ENCODE measurements at regions not wholly inside any gene's neighbourhood (a gene's known extent, or its start where the extent isn't known, plus 50 kb on each side); places are given as distances from the start of the nearest gene placed in this dataset.
"Not testable (repeated sequence)": the region's sequence is repeated elsewhere in the genome, so short reads cannot be mapped to it uniquely, and the experiment has no call there.

DNA sequence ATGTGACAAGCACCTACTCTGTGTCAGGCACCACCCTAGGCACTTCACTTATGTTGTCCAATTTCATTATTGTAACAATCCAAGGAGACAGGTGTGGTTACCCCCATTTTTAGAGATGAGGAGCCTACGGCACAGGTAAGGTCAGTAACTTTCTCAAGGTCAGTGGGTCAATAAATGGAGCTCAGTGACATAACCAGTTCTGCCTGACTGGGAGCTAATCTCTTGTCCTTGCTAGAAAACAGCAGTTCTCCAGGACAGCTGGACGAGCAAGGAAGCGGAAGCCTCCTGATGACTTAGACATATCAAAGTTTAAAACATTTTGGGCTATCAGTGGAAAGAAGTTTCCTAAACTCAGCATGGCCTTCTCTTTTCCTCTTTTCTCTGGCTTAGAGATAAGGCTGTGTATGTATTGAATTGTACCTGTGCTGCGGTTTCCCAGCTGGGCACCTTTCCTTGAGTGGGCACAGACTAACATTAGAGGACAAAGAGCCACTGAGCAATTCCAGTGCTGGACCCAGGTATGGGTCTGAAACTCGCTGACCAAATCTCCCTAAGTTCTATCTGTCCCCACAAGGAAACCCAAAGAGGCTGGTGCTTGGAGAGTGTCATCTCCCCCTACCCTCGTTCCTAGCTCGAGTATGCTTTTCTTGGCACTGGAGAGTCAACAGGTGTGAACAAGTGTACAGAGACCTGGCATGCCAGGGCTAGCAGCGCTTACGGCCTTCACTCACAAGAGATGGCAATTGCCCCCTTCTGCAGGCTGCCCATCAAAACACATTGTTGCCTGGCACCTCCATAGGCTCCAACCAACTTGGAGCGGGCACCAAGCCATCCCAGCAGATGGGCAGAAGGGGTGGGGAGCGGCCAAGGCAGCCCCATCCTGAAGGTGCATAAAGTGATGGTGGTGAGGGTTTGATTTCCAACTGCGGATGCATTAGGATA lies 456.1 kb upstream of the PROX1 start:
- no peak for DNase-seq (ENCODE audit: low read depth, low spot score)

DNA sequence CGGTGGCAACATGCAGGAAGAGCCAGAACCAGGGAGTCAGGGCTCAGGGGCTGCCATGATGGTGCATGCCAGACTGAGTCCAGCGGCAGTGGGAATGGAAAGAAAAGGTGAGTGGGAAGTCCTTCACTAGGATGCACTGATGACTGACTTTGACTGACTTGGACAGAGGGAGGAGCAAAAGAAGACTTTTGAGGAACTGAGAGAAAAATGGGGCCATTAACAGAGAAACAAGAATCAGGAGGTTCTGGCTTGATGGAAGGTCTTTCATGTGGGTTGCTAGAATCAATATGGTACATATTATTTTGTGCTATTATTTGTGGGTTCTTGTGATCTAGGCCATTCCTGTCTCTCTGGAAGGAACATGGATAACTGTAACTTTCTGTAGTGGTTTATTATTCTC lies 454.6 kb upstream of the PROX1 start:
- DNase-seq (ENCODE audit: low read depth, low spot score), result no peak

DNA sequence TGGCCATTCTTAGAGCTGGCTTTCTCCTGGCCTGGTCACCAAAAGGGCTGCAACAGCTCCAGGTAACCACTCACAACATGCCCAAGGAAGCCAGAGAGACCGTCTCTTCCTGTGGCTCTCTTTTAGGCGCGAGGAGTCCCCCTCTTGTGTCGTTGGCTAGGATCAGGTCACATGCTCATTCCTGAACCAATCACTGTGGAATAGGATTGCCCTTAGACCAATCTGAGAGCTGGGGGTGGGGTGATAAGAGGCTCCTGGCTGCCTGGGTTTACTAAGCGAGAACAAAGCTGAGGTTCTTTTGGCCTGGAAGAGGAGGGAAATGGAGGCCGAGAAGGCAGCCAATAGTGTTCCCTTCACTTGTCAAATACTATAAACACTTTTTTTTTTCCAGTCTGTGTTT lies 452.1 kb upstream of the PROX1 start:
- no peak for DNase-seq (ENCODE audit: low read depth, low spot score)

DNA sequence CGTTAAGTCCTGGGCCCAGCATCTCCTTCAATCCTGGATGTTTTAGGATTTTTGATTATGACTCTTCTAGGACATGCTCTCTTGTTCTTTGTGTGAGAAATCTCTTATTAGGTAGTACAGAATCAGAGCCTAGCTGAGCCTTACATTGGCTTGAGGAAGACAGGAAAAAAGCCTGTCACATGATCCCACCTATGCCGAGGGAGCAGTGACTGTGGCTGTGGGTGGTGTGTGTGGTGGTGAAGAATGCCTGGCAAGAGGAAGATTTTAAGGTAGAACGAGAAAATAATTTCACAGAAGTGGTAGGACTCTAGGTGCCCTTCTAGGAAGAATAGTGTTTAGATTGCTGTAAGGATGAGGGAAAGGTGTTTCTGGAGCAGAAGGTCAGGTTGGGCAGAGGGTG lies 449.5 kb upstream of the PROX1 start:
- no peak for DNase-seq (ENCODE audit: low read depth, low spot score)

DNA sequence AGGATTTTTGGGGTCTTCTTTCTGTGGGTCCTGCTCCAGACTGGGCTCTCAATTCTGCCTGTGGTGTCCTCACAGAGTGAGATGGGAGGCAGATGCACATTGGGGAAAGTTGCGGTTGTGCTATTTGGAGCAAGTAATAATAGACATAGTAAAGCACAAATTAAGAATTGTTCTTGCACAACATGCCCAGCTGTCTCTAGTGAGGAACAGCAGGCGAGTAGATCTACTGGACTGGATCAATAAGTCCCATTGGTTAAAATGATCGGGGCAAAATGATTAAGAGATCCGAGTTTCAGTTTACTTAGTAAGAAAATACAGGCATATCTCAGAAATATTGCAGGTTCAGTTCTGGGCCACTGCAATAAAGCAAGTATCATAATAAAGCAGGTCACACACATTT lies 448.3 kb upstream of the PROX1 start:
- DNase-seq (ENCODE audit: low read depth, low spot score), result no peak

DNA sequence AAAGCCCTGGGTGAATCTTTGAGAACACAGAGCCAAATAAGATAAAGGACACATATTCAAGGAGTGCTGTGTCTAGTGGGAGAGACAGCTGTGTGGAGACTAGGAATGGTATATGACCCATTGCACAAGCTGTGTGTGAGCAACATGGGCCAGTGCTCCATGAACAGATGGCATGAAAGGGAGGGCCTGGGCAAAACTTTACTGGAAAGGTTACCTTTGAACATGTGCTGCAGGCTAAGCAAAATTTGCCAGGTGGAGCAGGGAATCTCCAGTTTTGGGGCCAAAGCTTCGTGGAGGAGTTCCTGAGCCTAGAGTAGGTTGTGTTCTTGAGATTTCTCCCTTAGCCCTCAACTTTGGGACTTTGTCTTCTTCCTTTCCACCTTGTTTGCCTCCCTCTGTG lies 446.1 kb upstream of the PROX1 start:
- DNase-seq (ENCODE audit: low read depth, low spot score), result no peak

DNA sequence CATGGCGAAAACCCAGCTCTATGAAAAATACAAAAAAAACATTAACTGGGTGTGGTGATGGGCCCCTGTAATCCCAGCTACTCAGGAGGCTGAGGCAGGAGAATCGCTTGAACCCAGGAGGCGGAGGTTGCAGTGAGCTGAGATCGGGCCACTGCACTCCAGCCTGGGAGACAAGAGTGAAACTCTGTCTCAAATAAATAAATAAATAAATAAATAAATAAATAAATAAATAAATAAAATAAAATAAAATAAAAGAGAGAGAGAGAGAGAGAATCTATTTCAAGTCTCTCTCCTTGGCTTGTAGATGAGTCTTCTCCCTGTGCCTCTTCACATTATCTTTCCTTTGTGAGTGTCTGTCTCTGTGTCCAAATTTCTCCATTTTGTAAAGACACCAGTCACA lies 442.6 kb upstream of the PROX1 start:
- not testable (repeated sequence) for DNase-seq (ENCODE audit: low read depth, low spot score)

DNA sequence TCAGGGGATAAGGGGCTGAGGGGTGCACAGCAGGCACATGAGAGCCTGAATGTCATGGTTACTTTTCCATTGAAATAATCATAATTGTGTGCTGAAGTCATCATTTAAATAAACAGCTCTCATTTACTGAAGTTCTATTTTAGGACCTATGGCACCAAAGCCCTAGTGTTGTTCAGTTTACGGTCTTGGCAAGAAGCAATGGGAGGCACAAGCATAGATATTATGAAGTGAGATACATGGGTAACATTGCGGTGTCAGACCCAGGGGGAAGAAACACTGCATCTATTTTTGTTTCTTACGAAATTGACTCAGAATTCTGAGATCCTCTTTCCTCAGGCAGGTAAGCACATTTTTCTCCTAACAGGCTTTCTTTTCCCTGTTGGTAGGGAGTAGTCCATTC lies 437.8 kb upstream of the PROX1 start:
- no peak for DNase-seq (ENCODE audit: low read depth, low spot score)

DNA sequence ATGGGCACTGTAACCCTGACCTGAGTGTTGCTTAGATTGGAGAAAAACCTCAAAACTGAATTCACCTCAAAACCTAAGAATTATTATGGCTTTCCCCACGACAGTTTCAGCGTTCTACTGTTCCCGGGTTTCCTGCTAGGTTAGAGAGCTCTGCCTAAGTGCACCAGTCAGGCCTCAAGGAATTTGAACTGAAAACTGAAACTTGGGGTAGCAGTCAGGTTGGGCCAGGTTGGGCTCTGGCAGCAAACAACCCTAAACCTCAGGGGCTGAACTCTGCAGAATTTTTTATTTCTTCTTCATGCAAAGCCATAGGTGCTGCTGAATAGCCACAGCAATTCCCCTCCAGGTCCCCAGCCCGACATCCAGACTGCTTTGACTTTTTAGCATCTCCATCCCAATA lies 437.0 kb upstream of the PROX1 start:
- DNase-seq (ENCODE audit: low read depth, low spot score), result no peak

DNA sequence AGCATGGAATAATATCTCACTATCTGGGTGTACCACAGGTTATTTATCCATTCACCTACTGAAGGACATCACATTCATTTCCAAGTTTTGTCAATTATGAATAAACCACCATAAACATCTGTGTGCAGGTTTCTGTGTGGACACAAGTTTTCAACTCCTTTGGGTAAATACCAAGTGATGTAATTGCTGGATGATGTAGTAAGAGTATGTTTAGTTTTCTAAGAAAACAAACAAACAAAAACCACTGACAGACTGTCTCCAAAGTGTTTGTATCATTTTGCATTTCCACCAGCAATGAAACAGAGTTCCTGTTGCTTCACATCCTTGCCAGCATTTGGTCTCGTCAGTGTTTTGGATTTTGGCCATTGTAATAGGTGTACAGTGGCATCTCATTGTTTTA lies 435.7 kb upstream of the PROX1 start:
- no peak for DNase-seq (ENCODE audit: low read depth, low spot score)

DNA sequence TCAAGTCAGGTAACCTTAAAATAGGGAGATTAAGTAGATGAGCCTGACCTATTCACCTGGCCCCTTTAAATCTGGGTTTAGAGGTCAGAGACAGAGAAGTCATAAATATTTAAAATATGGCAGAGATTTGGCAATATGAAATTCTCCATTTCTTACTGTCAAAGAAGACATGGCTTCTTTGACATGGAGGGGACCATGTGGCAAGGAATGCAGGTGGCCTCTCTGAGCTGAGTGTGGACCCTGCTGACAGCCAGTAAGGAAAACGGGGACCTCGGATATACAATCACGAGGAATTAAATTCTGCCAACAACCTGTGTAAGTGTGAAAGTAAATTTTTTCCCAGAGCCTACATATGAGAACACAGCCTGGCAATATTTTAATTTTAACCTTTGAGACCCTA lies 427.5 kb upstream of the PROX1 start:
- DNase-seq (ENCODE audit: low read depth, low spot score), result no peak

DNA sequence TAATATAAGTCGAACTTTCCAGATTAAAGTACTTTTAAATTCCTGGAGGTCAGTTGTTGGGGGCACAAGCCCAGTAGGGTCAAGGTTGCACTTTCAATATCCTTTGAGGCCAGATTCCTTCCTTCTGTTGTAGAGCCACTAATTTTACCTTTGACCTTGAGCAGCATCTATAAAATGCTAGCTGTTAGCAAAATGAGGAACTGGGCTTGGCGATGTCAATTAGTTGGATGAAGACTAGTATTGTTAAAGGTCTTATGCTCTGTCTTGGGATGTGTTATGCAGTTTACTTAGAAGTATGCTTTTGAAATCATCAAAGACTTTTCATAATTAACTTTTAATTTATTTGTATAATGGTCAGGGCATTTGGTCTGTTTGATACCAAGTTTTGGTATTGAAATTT lies 425.9 kb upstream of the PROX1 start:
- DNase-seq (ENCODE audit: low read depth, low spot score), result no peak

DNA sequence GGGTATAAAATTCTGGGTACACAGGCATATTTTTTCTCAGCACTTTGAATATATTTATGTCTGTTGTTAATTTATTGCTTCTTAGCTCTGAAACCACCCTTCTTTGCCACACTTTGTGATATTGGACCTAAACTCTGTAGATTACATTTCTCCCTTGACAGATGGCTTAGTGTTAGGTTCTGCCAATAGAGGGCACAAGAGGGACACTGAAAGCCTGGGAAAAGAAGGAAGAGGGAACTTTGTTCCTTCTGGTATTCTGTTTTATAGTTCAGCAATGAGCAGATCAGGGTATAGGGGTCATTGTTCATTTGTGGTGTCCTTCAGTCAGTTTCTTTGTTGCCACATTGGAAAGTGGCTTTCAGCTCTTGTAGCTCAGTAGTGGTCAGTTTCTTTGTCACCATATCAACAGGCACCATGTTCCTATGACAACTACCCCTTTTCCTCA lies 423.5 kb upstream of the PROX1 start:
- DNase-seq (ENCODE audit: low read depth, low spot score), result no peak

DNA sequence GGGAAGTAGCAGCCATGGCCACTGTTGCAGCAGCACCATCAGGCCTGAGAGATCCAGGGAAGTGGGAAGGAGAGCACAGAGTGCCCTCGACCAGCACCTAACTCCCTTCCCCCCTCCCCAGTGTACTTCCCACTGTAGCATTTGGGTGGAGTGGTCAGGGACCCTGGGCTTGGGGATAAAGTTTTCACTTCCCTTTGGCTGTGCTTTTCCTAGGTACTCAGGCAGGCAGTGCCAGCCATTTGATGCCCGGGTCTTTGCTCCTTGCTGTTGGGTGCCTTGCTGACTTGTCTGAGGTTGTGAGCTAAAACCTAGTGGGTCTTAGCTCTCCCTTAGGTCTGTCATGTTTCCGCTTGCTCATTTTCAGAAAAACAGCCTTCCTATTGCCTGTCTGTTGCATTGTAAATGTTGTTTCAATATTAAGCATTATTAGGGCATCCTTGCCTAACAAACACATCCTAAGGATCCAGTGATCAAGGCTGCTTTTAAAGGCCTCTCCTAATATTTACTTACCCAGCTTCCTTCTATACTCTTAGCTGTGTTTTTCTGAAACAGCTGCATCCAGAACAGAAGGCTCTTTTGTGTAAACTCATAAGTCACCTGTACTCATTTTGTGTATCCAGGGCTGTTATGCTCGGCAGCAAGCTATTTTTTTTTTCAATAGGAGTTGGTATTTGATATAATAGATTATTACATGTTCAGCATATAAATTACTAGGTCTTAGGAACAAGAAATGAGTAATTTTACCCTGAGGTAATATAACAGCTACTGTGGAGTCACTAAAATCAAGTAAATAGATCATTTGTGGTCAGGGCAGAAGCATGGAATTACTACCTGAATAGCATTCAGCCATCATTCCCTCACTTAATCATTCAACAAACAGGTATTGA lies 418.6 kb upstream of the PROX1 start:
- DNase-seq (ENCODE audit: low read depth, low spot score), result no peak

DNA sequence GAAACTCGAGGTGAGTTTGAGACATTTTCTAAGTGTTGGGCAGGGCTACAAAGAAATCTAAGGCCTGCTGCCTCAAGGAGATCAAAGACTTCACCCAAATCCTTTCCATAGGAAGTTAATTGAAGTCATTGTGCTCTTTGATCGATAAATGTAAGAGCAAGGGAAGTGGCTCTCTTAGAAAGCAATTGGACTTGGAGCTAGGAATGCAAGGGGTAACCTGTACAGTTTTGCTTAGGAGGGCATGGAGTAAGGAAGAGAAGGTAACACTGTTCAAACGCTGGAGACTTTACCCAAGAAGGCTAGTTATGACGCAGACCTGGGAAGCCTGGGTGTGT lies 418.0 kb upstream of the PROX1 start:
- DNase-seq (ENCODE audit: low read depth, low spot score), result no peak

DNA sequence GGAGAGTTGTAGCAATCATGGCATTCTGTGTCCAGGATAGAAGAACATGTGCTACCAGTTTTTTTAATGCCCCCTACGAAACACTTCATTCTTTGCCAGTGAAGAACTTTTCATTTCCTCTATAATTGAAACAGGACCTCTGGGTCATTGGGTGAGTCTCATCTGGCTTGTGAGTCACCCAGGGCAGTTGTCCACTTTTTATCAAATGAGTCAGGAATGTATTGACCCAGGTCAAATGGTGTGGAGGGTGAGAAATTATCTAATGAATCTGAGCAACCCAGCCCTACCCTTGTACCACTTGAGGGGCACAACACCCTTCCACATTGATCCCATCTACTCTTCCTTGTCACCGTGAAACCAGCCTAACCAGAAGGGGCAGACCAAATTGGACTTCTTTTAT lies 417.3 kb upstream of the PROX1 start:
- no peak for DNase-seq (ENCODE audit: low read depth, low spot score)

DNA sequence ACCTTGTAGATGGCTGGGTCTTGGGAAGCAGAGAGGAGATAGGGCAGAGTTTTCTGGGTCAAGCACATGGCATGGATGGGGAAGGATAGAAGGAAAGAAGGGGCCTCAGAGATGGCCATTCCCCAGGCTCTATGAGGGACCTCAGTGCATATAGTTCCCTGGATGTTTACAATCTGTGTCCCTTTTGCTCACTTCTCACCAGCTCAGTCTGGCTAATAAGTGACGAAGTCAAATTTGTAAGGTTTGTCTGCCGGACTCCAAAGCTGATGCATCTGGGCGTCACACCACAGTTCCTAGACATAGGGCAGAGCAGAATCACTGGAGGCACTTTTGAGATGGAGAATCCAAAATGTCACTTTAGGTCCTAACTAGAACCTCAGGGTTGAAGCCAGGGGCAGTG lies 416.4 kb upstream of the PROX1 start:
- no peak for DNase-seq (ENCODE audit: low read depth, low spot score)

DNA sequence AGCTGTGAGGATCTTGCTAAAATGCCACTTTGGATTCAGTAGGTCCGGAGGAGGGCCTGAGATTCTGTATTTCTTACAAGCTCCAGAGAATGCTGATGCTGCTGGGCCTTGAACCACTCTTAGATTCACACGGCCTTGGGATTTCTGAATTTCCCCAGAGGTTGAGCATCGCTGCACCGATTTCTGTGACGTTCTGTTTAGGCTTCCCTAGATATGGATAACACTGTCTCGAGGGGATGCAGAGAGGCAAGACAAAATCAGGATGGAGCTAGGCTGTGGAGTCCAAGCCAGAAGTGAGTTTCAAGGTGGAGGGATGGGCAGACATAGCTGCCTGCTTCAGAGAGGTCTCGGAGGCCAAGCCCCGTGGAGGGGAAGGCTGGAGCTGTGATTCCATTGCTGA lies 415.9 kb upstream of the PROX1 start:
- DNase-seq (ENCODE audit: low read depth, low spot score), result no peak

DNA sequence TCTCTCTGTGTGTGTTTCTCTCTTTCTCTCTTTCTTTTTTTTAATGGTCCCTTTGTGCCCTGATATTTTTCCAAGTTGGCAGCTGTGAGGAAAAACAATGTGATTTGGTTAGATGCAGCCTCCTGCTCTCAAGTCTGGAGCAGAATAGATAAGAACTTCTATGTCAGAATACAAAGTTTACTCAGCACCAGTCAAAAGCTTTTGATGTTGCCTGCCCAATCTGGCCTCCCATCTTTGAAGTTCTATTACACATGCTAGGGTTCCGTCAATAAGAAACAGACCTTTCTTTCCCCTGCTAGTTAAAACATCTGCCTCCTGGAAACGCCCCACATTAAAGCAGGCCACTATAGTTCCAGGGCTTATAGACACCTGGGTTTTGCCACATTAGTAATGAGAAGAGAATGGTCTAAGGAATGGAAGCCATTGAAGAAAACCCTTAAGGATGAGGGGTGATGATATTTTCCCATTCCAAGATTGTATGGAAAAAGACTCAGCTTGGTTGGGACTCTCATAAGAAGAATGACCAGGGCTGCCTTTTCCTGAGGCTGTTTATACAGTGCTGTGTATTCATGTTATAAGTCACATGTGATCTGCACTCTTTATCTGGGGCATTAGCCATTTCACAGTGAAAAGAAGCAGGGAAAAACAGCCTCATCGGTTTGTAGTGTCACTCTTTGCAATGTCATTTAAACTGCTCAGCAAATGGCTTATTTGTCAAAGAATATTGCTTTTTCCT lies 414.7 kb upstream of the PROX1 start:
- DNase-seq (ENCODE audit: low read depth, low spot score), result no peak

DNA sequence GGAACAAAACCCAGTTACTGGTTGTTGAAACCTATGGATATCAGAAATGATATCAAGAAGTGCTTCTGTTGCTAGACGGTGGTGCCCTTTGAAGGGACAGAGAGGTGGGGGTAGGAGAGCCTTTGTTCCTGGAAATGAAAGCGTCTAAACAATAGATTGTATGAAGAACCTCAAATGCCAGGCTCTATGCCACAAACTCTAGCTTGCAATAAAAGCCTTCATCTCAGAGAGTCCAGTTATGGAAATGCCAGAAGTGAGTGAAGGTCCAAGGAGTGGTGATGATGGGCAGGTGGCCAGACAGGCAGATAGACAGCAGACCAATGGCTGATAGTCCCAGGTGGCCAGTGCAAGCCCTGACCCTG lies 414.1 kb upstream of the PROX1 start:
- DNase-seq (ENCODE audit: low read depth, low spot score), result no peak

DNA sequence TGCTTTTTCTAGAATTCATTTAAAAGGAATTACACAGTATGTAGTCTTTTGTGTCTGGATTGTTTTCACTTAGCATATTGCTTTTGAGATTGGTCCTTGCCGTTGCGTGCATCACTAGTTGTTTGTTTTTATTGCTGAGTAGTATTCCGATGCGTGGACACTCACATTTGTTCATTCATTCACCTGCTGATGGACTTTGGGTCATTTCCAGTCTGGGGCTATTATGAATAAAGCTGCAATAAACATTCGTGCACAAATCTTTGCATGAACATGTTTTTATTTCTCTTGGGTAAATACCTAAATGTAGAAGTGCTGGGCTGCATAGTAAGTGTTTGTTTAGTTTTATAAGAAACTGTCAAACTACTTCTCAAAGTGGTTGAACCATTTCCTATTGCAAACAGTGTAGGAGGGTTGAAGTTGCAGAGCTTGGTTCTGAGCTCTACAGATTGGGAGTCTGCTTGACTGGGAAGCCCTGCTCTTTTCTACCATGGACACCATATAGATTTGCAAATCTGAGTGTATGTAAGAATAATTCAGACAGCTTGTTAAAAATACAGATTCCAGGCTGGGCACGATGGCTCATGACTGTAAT lies 404.7 kb upstream of the PROX1 start:
- DNase-seq (ENCODE audit: low read depth, low spot score), result no peak

DNA sequence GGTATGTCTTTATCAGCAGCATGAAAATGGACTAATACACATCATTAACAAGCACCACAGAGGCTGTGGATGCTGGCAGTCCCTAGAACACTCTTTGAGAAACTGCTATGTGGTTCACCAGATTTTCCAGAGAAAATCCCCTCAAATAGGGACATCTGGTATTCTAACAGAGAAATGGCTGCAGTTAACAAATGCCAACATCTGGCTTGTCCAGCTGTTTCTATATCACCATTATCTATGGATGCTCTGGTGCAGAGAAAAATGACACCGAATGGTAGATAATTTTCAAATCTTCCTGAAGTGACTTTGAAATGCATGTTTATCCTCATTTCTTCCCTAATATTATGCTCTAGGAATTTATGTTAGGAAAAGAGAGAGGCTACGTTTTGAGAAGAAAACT lies 403.5 kb upstream of the PROX1 start:
- DNase-seq (ENCODE audit: low read depth, low spot score), result no peak

Data from brain pericyte (primary cell).